ENCODE measurements at regions not wholly inside any gene's neighbourhood (a gene's known extent, or its start where the extent isn't known, plus 50 kb on each side); places are given as distances from the start of the nearest gene placed in this dataset.
"Not testable (repeated sequence)": the region's sequence is repeated elsewhere in the genome, so short reads cannot be mapped to it uniquely, and the experiment has no call there.

DNA sequence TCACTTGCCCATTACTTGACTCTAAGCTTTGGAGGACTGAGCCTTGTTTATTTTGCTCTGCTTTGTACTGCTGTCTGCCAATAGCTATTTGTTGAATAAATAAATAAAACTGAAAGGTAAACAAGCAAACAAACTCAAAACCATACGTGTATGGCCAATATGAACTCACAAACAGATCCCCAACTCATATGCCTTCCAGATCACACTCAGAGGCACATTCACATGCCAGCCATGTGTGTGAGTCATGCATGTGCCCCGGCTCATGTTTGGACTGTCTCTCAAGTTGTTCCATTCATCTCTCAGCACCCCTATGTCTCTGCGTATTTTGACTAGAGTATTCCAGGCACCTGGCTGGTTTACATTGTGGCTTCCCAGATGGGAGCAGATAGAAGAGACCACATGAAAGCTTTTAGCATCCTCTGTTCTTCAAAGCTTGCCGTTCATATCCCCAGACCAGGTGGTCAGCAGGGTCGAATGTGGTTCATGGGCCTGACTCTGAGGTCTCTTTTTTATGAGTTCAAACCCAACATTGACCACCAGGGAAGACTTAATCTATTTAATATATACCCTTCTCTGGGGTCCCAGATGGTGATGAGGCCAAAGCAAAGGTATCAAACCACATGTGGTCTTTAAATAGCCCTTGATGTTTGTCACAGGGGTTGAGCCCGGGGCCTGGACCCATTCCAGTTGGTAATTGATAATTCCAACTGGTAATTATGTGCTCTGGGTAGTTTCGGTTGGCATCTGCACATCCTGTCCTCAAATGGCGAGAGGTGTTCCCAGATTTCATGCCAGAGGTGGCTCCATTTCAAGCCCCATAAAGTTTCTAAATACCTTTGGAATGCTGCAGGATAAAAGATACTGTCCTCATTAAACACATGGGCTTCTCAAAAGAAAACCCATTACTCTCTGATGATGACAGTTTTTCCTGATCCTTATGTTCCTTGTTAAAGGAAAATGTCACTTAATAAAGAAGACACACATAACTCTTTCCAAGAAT is 287.3 kb upstream of the MAF start:
- intact Hi-C loops (cut with micrococcal nuclease): no loop called here
- Mint-ChIP-seq H3K4me3 (no peak overlapping the region), H3K36me3 (ENCODE audit: low read depth) (no peaks in the 10 kb centered on the region), H3K9me3 (no peaks in the 10 kb centered on the region), H3K27ac (no peak overlapping the region), H3K4me1 (ENCODE audit: low read depth) (no peaks in the 10 kb centered on the region), H3K27me3 (no peaks in the 10 kb centered on the region)
- ATAC-seq (no peak), DNase-seq (no peak)
- POLR2A ChIA-PET: no interaction called here
- TF ChIP-seq, protein P1, sequence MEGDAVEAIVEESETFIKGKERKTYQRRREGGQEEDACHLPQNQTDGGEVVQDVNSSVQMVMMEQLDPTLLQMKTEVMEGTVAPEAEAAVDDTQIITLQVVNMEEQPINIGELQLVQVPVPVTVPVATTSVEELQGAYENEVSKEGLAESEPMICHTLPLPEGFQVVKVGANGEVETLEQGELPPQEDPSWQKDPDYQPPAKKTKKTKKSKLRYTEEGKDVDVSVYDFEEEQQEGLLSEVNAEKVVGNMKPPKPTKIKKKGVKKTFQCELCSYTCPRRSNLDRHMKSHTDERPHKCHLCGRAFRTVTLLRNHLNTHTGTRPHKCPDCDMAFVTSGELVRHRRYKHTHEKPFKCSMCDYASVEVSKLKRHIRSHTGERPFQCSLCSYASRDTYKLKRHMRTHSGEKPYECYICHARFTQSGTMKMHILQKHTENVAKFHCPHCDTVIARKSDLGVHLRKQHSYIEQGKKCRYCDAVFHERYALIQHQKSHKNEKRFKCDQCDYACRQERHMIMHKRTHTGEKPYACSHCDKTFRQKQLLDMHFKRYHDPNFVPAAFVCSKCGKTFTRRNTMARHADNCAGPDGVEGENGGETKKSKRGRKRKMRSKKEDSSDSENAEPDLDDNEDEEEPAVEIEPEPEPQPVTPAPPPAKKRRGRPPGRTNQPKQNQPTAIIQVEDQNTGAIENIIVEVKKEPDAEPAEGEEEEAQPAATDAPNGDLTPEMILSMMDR (IDR thresholded peaks at IDR 0.05): no peak
- CTCF ChIA-PET: no interaction called here

DNA sequence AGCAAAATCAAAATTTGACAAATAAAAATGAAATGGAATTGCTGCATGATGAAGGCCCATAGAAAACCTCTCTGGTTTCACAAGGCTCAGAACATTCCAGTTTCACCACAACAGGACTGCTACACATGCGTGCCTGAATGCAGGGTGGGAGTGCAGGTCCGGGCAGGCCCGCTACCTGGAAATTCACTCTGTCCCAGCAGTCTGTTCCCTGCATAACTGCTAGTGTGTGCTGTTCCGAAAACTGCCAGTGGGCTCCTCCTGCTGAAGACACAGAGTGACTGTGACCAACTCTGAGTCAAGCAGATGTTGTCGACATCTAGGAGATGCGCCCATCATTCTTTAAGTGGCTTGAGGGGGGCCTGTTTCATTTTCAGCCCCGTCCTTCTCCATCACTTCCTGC is 284.8 kb upstream of the MAF start:
- Mint-ChIP-seq H3K4me1 (ENCODE audit: low read depth) (no peaks in the 10 kb centered on the region), H3K9me3 (no peaks in the 10 kb centered on the region), H3K4me3 (no peak overlapping the region), H3K36me3 (ENCODE audit: low read depth) (no peaks in the 10 kb centered on the region), H3K27ac (no peak overlapping the region), H3K27me3 (no peaks in the 10 kb centered on the region)
- intact Hi-C loops (cut with micrococcal nuclease): no loop called here
- no peak for DNase-seq
- no peak for ATAC-seq
- POLR2A ChIA-PET: no interaction called here
- CTCF ChIA-PET: no interaction called here
- TF ChIP-seq, protein P1 (IDR thresholded peaks at IDR 0.05): no peak

DNA sequence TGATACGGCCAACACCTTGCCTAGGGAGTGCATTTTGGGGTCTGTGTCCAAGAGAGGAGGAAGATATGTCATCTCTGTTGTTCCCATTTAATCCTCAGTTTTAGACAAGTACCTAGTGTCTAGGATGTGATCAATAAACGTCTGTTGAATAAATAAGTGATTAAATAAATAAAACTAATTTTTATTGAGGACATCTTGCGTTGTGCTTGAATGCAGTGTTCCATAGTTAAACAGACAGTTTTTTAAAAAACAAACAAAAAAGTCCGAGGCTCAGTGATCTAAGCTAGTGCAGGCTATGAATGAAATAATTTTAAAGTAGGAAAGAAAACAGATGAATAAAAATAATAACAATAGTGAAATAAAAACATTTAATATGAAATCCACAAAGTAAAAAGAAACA is 283.0 kb upstream of the MAF start:
- Mint-ChIP-seq H3K36me3 (ENCODE audit: low read depth) (no peaks in the 10 kb centered on the region), H3K4me1 (ENCODE audit: low read depth) (no peaks in the 10 kb centered on the region), H3K9me3 (no peaks in the 10 kb centered on the region), H3K4me3 (no peak overlapping the region), H3K27ac (no peak overlapping the region), H3K27me3 (peaks cover 1% of the 10 kb centered on the region)
- no peak for ATAC-seq
- ChIA-PET POLR2A (no interaction called here), CTCF (no interaction called here)
- DNase-seq: no peak
- TF ChIP-seq, protein P1 (IDR thresholded peaks at IDR 0.05): no peak
- intact Hi-C loops (cut with micrococcal nuclease): no loop called here

DNA sequence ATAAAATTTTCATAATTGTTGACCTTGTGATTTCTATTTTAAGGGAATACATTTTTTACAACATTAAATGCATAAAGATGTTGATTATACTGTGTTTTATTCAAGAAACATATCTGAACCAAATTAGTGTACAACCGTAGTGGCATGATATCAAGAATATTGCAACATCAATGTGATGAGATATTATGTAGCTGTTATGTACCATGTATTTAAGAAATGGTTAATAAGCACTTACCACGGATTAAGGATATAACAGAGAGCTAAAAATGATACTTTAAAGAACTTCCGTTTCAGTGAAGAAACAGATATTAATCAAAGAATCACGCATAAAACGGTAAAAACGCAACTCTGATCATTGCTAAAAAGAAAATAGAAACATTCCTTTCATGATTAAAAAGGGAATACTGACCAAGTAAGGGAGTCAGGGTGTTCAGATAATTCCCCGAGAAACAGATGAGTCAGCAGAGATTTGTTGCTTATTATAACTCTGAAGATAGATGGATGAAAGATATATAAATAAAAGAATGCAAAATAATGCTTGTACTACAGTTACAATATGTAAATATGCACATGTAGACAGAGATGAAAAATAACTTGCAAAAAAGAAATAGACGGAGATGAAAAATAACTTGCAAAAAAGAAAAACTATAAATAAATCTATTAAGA is 281.9 kb upstream of the MAF start:
- intact Hi-C loops (cut with micrococcal nuclease): no loop called here
- POLR2A ChIA-PET: no interaction called here

DNA sequence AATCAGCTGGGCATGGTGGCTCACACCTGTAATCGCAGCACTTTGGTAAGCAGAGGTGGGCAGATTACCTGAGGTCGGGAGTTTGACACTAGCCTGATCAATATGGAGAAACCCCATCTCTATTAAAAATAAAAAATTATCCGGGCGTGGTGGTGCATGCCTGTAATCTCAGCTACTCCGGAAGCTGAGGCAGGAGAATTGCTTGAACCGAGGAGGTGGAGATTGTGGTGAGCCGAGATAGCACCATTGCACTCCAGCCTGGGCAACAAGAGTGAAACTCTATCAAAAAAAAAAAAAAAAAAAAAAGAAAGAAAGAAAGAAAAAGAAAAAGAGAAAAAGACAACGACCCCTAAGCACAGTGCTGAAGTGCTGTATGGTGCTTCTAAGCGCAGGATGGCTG is 280.6 kb upstream of the MAF start:
- DNase-seq; H3K9me3 Mint-ChIP-seq; CTCF ChIA-PET; H3K4me3 Mint-ChIP-seq; H3K4me1 Mint-ChIP-seq (ENCODE audit: low read depth); H3K27me3 Mint-ChIP-seq; intact Hi-C loops (cut with micrococcal nuclease); ATAC-seq; H3K27ac Mint-ChIP-seq; H3K36me3 Mint-ChIP-seq (ENCODE audit: low read depth): not testable (repeated sequence)
- POLR2A ChIA-PET: interaction anchor here (0.6 kb wide), 1 partner anchor 70 kb away, joined by 4 read pairs; no protein-coding TSS in a partner anchor

More for the DNA sequence above, 281.9 kb upstream of the MAF start:
- no peaks in the 10 kb centered on the region for H3K4me1 Mint-ChIP-seq (ENCODE audit: low read depth)
- CTCF ChIA-PET: no interaction called here
- TF ChIP-seq, protein P1 (IDR thresholded peaks at IDR 0.05): no peak
- no peak overlapping the region for H3K27ac Mint-ChIP-seq
- H3K27me3 Mint-ChIP-seq: peaks cover 3% of the 10 kb centered on the region
- H3K4me3 Mint-ChIP-seq: no peak overlapping the region
- ATAC-seq (no peak), DNase-seq (no peak)
- no peaks in the 10 kb centered on the region for H3K36me3 Mint-ChIP-seq (ENCODE audit: low read depth)
- no peaks in the 10 kb centered on the region for H3K9me3 Mint-ChIP-seq
